Smooth muscle cell (in vitro differentiated cells): ENCODE measurements at regions not wholly inside any gene's neighbourhood (a gene's known extent, or its start where the extent isn't known, plus 50 kb on each side); places are given as distances from the start of the nearest gene placed in this dataset.

ENCODE experiments used
- DNase-seq: peaks from one replicate; lab custom pipeline; 2025; ENCODE audit not compliant: unreplicated experiment; lab: John Stamatoyannopoulos, UW
- H2AFZ ChIP-seq: fragments of 200-600 bp; sonication (generic); 2 replicates; pipeline ENCODE4 v1.6.0; 2016; ENCODE audit warnings: antibody characterized with exemption, low read depth, mild to moderate bottlenecking
- H3F3A ChIP-seq: fragments of 200-600 bp; sonication (generic); 2 replicates; pipeline ENCODE4 v1.6.0; 2017; ENCODE audit warnings: antibody characterized with exemption, low read depth
- H3K27ac ChIP-seq: fragments of 200-600 bp; sonication (generic); 2 replicates; pipeline ENCODE4 v1.5.1; 2016; ENCODE audit warnings: low read depth, mild to moderate bottlenecking
- H3K27me3 ChIP-seq: fragments of 200-600 bp; sonication (generic); 2 replicates; pipeline ENCODE4 v1.6.1; 2016; ENCODE audit warnings: low read depth, mild to moderate bottlenecking
- H3K36me3 ChIP-seq: fragments of 200-600 bp; sonication (generic); 2 replicates; pipeline ENCODE4 v1.5.1; 2016; ENCODE audit warnings: low read depth
- H3K4me1 ChIP-seq: fragments of 200-600 bp; sonication (generic); 2 replicates; pipeline ENCODE4 v1.5.1; 2016; ENCODE audit warnings: low read depth
- H3K4me2 ChIP-seq: fragments of 200-600 bp; sonication (generic); 2 replicates; pipeline ENCODE4 v1.6.0; 2016; ENCODE audit warnings: mild to moderate bottlenecking
- H3K4me3 ChIP-seq: fragments of 200-600 bp; sonication (generic); 2 replicates; pipeline ENCODE4 v1.5.1; 2016; ENCODE audit warnings: mild to moderate bottlenecking
- H3K79me2 ChIP-seq: fragments of 200-600 bp; sonication (generic); 2 replicates; pipeline ENCODE4 v1.6.0; 2016; ENCODE audit warnings: low read depth, mild to moderate bottlenecking
- H3K9ac ChIP-seq: fragments of 200-600 bp; sonication (generic); 2 replicates; pipeline ENCODE4 v1.6.0; 2016; ENCODE audit warnings: low read depth
- H3K9me3 ChIP-seq: fragments of 200-600 bp; sonication (generic); replicated peaks from 2 replicates; pipeline ENCODE4 v1.5.1; 2016; ENCODE audit warnings: low read depth
- H4K20me1 ChIP-seq: fragments of 200-600 bp; sonication (generic); 2 replicates; pipeline ENCODE4 v1.6.0; 2016; ENCODE audit warnings: low read depth
- WGBS: methylation state at CpG from one replicate; pipeline ENCODE4 v1.1.7; 2016; ENCODE audit warnings: low lambda C conversion rate; 5-methylcytosine and 5-hydroxymethylcytosine counted together
- TF ChIP-seq, protein P1 (sequence below): fragments of 200-600 bp; sonication (generic); IDR thresholded peaks from 2 replicates; pipeline ENCODE4 v1.5.1; 2017; ENCODE audit warnings: borderline replicate concordance, mild to moderate bottlenecking, antibody characterized with exemption; ENCODE audit not compliant: insufficient read depth, poor library complexity, severe bottlenecking

DNA sequence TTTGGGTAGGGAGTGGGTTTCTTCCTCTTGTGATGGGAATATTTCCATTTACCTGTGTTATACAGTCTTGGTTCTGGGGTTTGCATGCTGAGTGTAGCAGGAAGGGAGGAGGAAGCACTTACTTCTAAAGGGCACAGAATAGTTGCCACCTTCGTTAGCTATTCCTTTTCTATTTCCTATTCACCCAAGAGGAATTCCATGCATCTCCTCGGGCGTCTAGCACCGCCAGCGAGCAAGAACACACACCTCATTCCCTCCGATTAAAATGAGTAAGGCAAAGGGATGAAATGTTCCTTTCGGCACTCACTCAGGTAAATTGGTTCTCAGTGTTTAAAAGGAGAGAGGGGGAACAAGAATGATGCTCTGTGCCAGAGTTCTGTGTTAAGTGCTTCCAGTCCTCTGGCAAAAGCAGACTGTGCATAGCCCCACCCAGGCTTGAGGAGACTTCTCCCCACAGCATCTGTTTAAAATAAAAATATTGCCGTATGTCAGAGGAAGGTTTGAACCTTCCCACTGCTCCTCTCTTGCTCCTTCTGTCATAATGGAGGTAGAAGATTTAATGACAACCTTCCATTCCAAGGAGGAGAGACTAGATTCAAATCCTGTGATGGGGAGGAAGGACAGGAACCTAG lies 351.4 kb downstream of the PTTG2 start:
- 63% methylated on average over 8 of the region's 8 CpGs for WGBS
- Histone ChIP-seq H3K9ac (no peak overlapping the region), H3K27ac (no peak overlapping the region), H3K4me1 (no peaks in the 10 kb centered on the region), H3K4me2 (no peak overlapping the region), H3F3A (no peaks in the 10 kb centered on the region), H3K36me3 (no peaks in the 10 kb centered on the region), H3K9me3 (no peaks in the 10 kb centered on the region), H2AFZ (no peak overlapping the region), H3K27me3 (no peaks in the 10 kb centered on the region), H3K4me3 (no peak overlapping the region), H4K20me1 (no peaks in the 10 kb centered on the region), H3K79me2 (no peaks in the 10 kb centered on the region)
- DNase-seq, result no peak
- TF ChIP-seq, protein P1, sequence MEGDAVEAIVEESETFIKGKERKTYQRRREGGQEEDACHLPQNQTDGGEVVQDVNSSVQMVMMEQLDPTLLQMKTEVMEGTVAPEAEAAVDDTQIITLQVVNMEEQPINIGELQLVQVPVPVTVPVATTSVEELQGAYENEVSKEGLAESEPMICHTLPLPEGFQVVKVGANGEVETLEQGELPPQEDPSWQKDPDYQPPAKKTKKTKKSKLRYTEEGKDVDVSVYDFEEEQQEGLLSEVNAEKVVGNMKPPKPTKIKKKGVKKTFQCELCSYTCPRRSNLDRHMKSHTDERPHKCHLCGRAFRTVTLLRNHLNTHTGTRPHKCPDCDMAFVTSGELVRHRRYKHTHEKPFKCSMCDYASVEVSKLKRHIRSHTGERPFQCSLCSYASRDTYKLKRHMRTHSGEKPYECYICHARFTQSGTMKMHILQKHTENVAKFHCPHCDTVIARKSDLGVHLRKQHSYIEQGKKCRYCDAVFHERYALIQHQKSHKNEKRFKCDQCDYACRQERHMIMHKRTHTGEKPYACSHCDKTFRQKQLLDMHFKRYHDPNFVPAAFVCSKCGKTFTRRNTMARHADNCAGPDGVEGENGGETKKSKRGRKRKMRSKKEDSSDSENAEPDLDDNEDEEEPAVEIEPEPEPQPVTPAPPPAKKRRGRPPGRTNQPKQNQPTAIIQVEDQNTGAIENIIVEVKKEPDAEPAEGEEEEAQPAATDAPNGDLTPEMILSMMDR, result no peak

DNA sequence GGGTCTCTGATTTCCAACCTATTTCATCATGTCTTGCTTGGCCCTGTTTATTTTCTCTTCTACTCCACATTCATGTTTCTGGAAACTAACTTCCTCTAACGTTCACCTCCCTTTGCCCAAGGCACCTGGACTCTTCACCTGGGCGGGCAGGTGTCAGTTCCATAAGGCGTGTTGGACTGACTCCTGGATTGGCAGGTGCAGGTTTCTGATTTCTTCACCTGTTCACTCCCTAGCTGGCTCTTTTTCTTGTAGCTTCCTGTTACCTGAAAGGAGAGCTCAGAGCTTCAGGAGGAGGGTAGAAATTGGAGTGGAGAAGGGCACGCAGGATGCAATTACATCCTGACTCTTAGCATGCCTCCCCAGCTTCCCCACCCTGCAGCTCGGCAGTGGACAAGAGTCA lies 350.8 kb upstream of the KLF3 start:
- Histone ChIP-seq H3K4me3 (no peak overlapping the region), H2AFZ (no peak overlapping the region), H3K4me2 (no peak overlapping the region), H3K4me1 (peaks cover under 1% of the 10 kb centered on the region), H4K20me1 (no peaks in the 10 kb centered on the region), H3K9me3 (no peaks in the 10 kb centered on the region), H3K27ac (no peak overlapping the region), H3K27me3 (no peaks in the 10 kb centered on the region), H3K36me3 (no peaks in the 10 kb centered on the region), H3K9ac (no peak overlapping the region), H3K79me2 (no peaks in the 10 kb centered on the region), H3F3A (no peaks in the 10 kb centered on the region)
- TF ChIP-seq, protein P1, result no peak
- WGBS, result 89% methylated on average over 5 of the region's 5 CpGs
- DNase-seq, result no peak

DNA sequence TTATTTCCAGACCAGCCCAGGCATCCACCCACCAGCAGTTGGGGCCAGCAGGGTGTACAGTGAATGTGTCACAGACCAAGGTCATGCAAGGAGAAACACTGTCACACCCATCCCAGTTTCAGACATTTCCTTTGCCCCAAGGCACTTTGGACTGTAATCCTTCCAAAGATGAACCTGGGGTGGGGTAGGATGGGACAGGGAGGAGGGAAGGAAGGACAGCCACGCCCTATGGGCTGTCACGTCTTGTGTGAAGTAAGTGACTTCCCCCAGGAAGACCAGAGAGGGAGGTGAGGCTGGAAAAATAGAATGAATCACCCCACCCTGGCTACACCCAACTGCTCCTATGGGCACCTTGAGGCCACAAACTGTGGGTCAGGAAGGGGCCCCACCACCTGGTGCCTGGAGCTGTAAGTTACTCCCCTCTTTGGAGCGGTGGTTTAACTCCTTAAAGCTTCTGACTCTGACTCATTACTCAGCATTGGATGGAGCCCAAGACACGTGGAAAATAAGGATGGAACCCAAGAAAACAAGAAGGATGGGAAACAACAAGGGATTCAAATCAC lies 349.9 kb upstream of the KLF3 start:
- Histone ChIP-seq H3K4me2 (no peak overlapping the region), H3K27ac (no peak overlapping the region), H3F3A (no peaks in the 10 kb centered on the region), H3K27me3 (no peaks in the 10 kb centered on the region), H3K4me1 (peaks cover 6% of the 10 kb centered on the region), H2AFZ (no peak overlapping the region), H3K9ac (no peak overlapping the region), H4K20me1 (no peaks in the 10 kb centered on the region), H3K79me2 (no peaks in the 10 kb centered on the region), H3K9me3 (no peaks in the 10 kb centered on the region), H3K4me3 (no peak overlapping the region), H3K36me3 (no peaks in the 10 kb centered on the region)
- DNase-seq, result no peak
- TF ChIP-seq, protein P1, result no peak
- 60% methylated on average over 4 of the region's 4 CpGs for WGBS

DNA sequence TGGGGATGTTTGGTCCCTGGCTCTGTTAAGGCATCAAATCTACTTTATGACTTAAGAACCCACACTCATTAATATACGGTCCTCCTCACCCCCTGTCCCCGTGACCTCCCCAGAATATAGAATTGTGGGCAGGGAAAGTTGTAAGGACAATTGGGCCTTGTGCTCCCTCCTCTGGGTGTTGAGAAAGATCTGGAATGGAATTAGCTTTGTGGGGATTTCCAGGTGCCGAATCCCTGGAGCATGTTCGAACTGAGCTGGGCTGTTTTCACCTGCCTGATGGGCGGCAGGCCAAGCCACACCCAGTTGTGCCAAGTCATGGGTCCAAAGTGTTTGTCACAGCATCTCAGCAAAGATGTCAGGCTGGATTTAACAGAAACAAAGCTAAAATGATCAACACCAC lies 349.3 kb upstream of the KLF3 start:
- no peak overlapping the region for H3K4me2 ChIP-seq

More for the DNA sequence above, 349.3 kb upstream of the KLF3 start:
- DNase-seq, result no peak
- WGBS, result 77% methylated on average over 5 of the region's 5 CpGs
- no peaks in the 10 kb centered on the region for H3K36me3 ChIP-seq
- no peak overlapping the region for H3K9ac ChIP-seq
- no peaks in the 10 kb centered on the region for H3F3A ChIP-seq
- no peak overlapping the region for H3K4me3 ChIP-seq
- H3K4me1 ChIP-seq, result peaks cover 12% of the 10 kb centered on the region
- no peaks in the 10 kb centered on the region for H3K9me3 ChIP-seq
- TF ChIP-seq, protein P1, result no peak
- no peaks in the 10 kb centered on the region for H3K79me2 ChIP-seq
- no peak overlapping the region for H3K27ac ChIP-seq
- no peak overlapping the region for H2AFZ ChIP-seq
- no peaks in the 10 kb centered on the region for H4K20me1 ChIP-seq
- no peaks in the 10 kb centered on the region for H3K27me3 ChIP-seq
